ENCODE measurements at regions not wholly inside any gene's neighbourhood (a gene's known extent, or its start where the extent isn't known, plus 50 kb on each side); places are given as distances from the start of the nearest gene placed in this dataset.

DNA sequence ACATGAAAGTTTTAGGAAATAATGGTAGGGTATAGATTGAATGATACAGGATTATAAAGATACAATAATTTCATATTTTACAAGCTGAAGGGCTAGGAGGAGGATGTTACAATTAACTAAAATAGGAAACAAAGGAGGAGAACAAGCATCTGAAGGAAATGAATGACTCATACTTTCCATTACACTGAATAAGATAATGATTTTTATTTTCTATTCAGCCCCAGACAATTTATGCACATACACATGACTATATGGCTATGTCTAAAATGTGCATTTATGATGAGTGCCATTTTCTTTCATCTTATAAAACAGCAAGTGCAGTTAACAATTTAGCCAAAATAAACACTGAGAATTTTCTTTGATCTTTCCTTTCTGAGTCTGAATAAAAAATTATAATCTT lies 994.6 kb upstream of the ADGRB3 start:
- intact Hi-C loops (cut with DNase I; ENCODE audit: low total_unique reads) (no loop called here), in situ Hi-C loops (cut with MboI; ENCODE audit: low pct_ligation_motif_present in 1 of 4, low pct_unique_long_range_greater_than_20kb in 1 of 4, low sequenced_read_pairs in 3 of 4) (no loop called here)
- H3K4me1 ChIP-seq = no peaks in the 10 kb centered on the region
- H3K4me3 ChIP-seq = no peak overlapping the region
- DNase-seq = no peak
- no peaks in the 10 kb centered on the region for H3K9me3 ChIP-seq
- H3K27ac ChIP-seq = no peak overlapping the region
- no peaks in the 10 kb centered on the region for H3K27me3 ChIP-seq
- H3K36me3 ChIP-seq = no peaks in the 10 kb centered on the region
- TF ChIP-seq EP300 (IDR thresholded peaks at IDR 0.05; ENCODE audit: low read depth) (no peak), POLR2A (IDR thresholded peaks at IDR 0.05) (no peak), POLR2AphosphoS5 (IDR thresholded peaks at IDR 0.05) (no peak)
- TF ChIP-seq, protein P1, sequence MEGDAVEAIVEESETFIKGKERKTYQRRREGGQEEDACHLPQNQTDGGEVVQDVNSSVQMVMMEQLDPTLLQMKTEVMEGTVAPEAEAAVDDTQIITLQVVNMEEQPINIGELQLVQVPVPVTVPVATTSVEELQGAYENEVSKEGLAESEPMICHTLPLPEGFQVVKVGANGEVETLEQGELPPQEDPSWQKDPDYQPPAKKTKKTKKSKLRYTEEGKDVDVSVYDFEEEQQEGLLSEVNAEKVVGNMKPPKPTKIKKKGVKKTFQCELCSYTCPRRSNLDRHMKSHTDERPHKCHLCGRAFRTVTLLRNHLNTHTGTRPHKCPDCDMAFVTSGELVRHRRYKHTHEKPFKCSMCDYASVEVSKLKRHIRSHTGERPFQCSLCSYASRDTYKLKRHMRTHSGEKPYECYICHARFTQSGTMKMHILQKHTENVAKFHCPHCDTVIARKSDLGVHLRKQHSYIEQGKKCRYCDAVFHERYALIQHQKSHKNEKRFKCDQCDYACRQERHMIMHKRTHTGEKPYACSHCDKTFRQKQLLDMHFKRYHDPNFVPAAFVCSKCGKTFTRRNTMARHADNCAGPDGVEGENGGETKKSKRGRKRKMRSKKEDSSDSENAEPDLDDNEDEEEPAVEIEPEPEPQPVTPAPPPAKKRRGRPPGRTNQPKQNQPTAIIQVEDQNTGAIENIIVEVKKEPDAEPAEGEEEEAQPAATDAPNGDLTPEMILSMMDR (IDR thresholded peaks at IDR 0.05) = no peak

DNA sequence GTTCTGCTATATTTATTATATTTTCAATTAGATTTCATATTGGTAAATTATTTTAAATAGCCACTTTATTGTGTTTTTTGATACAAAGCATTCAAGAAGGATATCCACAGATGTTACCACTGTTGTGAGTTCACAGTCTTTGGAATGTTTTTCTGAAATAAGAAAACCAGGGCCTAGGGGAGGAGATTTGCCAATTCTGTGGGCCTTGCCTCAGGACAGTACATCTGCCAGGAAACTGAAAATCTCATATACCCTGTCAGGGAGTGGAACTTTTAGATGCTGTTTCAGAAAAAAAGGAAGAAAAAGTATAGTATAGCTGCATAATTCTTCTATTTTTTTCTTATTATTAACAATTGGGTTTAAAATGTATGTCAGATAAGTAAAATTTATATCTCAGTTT lies 995.9 kb upstream of the ADGRB3 start:
- Histone ChIP-seq H3K27ac (no peak overlapping the region), H3K4me1 (no peaks in the 10 kb centered on the region), H3K27me3 (no peaks in the 10 kb centered on the region), H3K36me3 (no peaks in the 10 kb centered on the region), H3K4me3 (no peak overlapping the region), H3K9me3 (no peaks in the 10 kb centered on the region)
- in situ Hi-C loops (cut with MboI; ENCODE audit: low pct_ligation_motif_present in 1 of 4, low pct_unique_long_range_greater_than_20kb in 1 of 4, low sequenced_read_pairs in 3 of 4) (no loop called here), intact Hi-C loops (cut with DNase I; ENCODE audit: low total_unique reads) (no loop called here)
- no peak for DNase-seq
- TF ChIP-seq, protein P1 (IDR thresholded peaks at IDR 0.05) = no peak
- TF ChIP-seq POLR2A (IDR thresholded peaks at IDR 0.05) = no peak
- TF ChIP-seq EP300 (IDR thresholded peaks at IDR 0.05; ENCODE audit: low read depth) = no peak
- no peak for TF ChIP-seq POLR2AphosphoS5 (IDR thresholded peaks at IDR 0.05)

DNA sequence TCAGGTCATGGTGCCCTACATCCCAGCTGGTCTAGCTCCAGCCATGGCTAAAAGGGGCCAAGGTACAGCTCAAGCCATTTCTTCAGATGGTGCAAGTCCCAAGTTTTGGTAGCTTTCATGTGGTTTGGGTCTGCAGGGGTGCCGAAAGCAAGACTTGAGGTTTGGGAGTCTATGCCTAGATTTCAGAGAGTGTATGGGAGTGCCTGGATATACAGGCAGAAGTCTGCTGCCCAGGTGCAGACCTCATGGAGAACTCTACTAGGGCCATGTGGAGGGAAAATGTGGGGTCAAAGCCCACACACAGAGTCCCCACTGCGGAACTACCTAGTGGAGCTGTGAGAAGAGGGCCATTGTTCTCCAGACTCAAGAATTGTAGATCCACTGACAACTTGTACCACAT lies 1000.9 kb upstream of the ADGRB3 start:
- Histone ChIP-seq H3K9me3 (peaks cover 0 to 3% of the 10 kb centered on the region in 2 donors), H3K36me3 (no peaks in the 10 kb centered on the region), H3K27me3 (no peaks in the 10 kb centered on the region), H3K27ac (no peak overlapping the region), H3K4me3 (no peak overlapping the region), H3K4me1 (no peaks in the 10 kb centered on the region)
- TF ChIP-seq, protein P1 (IDR thresholded peaks at IDR 0.05) = no peak
- in situ Hi-C loops (cut with MboI; ENCODE audit: low pct_ligation_motif_present in 1 of 4, low pct_unique_long_range_greater_than_20kb in 1 of 4, low sequenced_read_pairs in 3 of 4) = no loop called here
- no peak for DNase-seq
- intact Hi-C loops (cut with DNase I; ENCODE audit: low total_unique reads) = no loop called here
- 100% methylated on average over 2 of the region's 2 CpGs; no CpG with 5 or more reads in 1 of the 2 donors for WGBS, 2 donors (ENCODE audit: low coverage in 1 of 2)

DNA sequence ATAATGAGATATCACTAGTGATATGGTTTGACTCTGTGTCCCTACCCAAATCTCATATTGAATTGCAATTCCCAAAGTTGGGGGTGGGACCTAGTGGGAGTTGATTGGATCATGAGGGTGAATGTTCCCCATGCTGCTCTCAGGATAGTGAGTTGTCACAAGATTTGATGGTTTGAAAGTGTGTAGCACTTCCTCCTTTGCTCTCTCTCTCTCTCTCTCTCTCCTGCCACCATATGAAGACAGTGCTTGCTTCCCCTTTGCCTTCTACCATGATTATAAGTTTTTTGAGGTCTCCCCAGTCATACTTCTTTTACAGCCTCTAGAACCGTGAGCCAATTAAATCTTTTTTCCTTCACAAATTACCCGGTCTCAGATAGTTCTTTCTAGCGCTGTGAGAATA lies 1002.0 kb upstream of the ADGRB3 start:
- in situ Hi-C loops (cut with MboI; ENCODE audit: low pct_ligation_motif_present in 1 of 4, low pct_unique_long_range_greater_than_20kb in 1 of 4, low sequenced_read_pairs in 3 of 4) (no loop called here), intact Hi-C loops (cut with DNase I; ENCODE audit: low total_unique reads) (no loop called here)
- Histone ChIP-seq H3K9me3 (peaks cover 0 to 3% of the 10 kb centered on the region in 2 donors), H3K4me1 (no peaks in the 10 kb centered on the region), H3K27ac (no peak overlapping the region), H3K36me3 (no peaks in the 10 kb centered on the region), H3K4me3 (no peak overlapping the region), H3K27me3 (no peaks in the 10 kb centered on the region)
- no peak for DNase-seq
- WGBS, 2 donors (ENCODE audit: low coverage in 1 of 2) = 69 to 90% methylated on average over 3 of the region's 3 CpGs
- TF ChIP-seq, protein P1 (IDR thresholded peaks at IDR 0.05) = no peak
- TF ChIP-seq POLR2AphosphoS5 (IDR thresholded peaks at IDR 0.05) (no peak), EP300 (IDR thresholded peaks at IDR 0.05; ENCODE audit: low read depth) (no peak), POLR2A (IDR thresholded peaks at IDR 0.05) (no peak)
